B cell (primary cell): ENCODE measurements at regions not wholly inside any gene's neighbourhood (a gene's known extent, or its start where the extent isn't known, plus 50 kb on each side); places are given as distances from the start of the nearest gene placed in this dataset.

Experiments
- ATAC-seq: fragments of 200-7000 bp; cut with Tn5 transposase; one replicate; pipeline ENCODE4 v1.10.0; 2021; ENCODE audit warnings: low read depth, mild to moderate bottlenecking, moderate number of reproducible peaks, moderate library complexity
- CTCF ChIA-PET: fragments of 350-600 bp; sonication (Branson Sonifier 250); formaldehyde crosslinking; loops from one replicate; lab custom pipeline; 2021; ENCODE audit warnings: antibody characterized with exemption, inconsistent platforms; lab: Charles Lee
- POLR2A ChIA-PET: fragments of 350-600 bp; sonication (Branson Sonifier 250); formaldehyde crosslinking; loops from one replicate; lab custom pipeline; 2021; ENCODE audit warnings: antibody characterized with exemption; lab: Charles Lee
- DNase-seq: peaks from one replicate; pipeline ENCODE4 v3.0.0; 2013
- H2AFZ ChIP-seq: 2 replicates; pipeline ENCODE4 v1.6.1; 2012; ENCODE audit warnings: mild to moderate bottlenecking, low read depth, low read length; ENCODE audit not compliant: insufficient read depth, poor library complexity, severe bottlenecking
- H3K27ac ChIP-seq, 2 donors: 1 replicate in 1 of 2; 2 replicates in 1 of 2; pipeline ENCODE4 v1.5.1; 2012 to 2013; ENCODE audit warnings: low read length in 2 of 2, mild to moderate bottlenecking in 2 of 2, moderate library complexity in 1 of 2
- H3K27me3 ChIP-seq, 4 experiments: fragments of 200-600 bp in 1 of 4; sonication (generic) in 1 of 4; replicated peaks in 1 of 4; 1 replicate in 2 of 4; 2 replicates in 2 of 4; pipeline versions ENCODE4 v1.6.1 to v1.7.0; 2013 to 2016; ENCODE audit warnings: low read length in 3 of 4, mild to moderate bottlenecking in 2 of 4, mixed read lengths in 1 of 4, moderate library complexity in 1 of 4; ENCODE audit not compliant: insufficient read depth in 4 of 4, control insufficient read depth in 3 of 4; ENCODE audit errors: control extremely low read depth in 1 of 4
- H3K36me3 ChIP-seq, 2 experiments: replicated peaks in 1 of 2; 1 replicate in 1 of 2; 2 replicates in 1 of 2; pipeline versions ENCODE4 v1.6.1 to v1.7.1; 2013; ENCODE audit warnings: low read length in 1 of 2; ENCODE audit not compliant: insufficient read depth in 2 of 2, control insufficient read depth in 1 of 2; ENCODE audit errors: control extremely low read depth in 1 of 2, extremely low read depth in 1 of 2
- H3K4me1 ChIP-seq, 2 donors: fragments of 200-600 bp in 1 of 2; sonication (generic) in 1 of 2; 1 replicate in 1 of 2; 2 replicates in 1 of 2; pipeline versions ENCODE4 v1.5.1 to v1.6.1; 2013 to 2017; ENCODE audit warnings: low read length in 2 of 2; ENCODE audit not compliant: control insufficient read depth in 2 of 2, insufficient read depth in 2 of 2
- H3K4me2 ChIP-seq: replicated peaks from 2 replicates; pipeline ENCODE3; 2012; ENCODE audit warnings: mild to moderate bottlenecking, low read depth, low read length; ENCODE audit not compliant: poor library complexity, severe bottlenecking
- H3K4me3 ChIP-seq, 5 experiments: fragments of 200-600 bp in 1 of 5; sonication (generic) in 1 of 5; 1 replicate in 3 of 5; 2 replicates in 2 of 5; pipeline versions ENCODE4 v1.5.1 to v1.7.0; 2011 to 2016; ENCODE audit warnings: low read length in 4 of 5, mild to moderate bottlenecking in 4 of 5, low read depth in 2 of 5, control low read depth in 1 of 5, moderate library complexity in 1 of 5; ENCODE audit not compliant: insufficient read depth in 1 of 5; ENCODE audit errors: control extremely low read depth in 1 of 5, extremely low read depth in 1 of 5
- H3K79me2 ChIP-seq: fragments of 200-600 bp; sonication (generic); one replicate; pipeline ENCODE4 v1.6.0; 2016; ENCODE audit warnings: low read length; ENCODE audit not compliant: control insufficient read depth, insufficient read depth
- H3K9ac ChIP-seq: fragments of 200-600 bp; sonication (generic); 2 replicates; pipeline ENCODE4 v1.6.1; 2017; ENCODE audit warnings: mild to moderate bottlenecking, low read length, moderate library complexity
- H3K9me3 ChIP-seq, 3 donors: one replicate each; pipeline versions ENCODE4 v1.6.1 to v1.7.1; 2013; ENCODE audit warnings: low read length in 2 of 3; ENCODE audit not compliant: control insufficient read depth in 2 of 3, insufficient read depth in 1 of 3; ENCODE audit errors: control extremely low read depth in 1 of 3
- H4K20me1 ChIP-seq: 2 replicates; pipeline ENCODE4 v1.6.0; 2012; ENCODE audit warnings: mild to moderate bottlenecking, low read length; ENCODE audit not compliant: insufficient read depth, control insufficient read depth, poor library complexity, severe bottlenecking
- H3K27ac Mint-ChIP-seq: one replicate; pipeline ENCODE4 v1.8.0; 2021; ENCODE audit warnings: mixed read lengths
- H3K27me3 Mint-ChIP-seq: one replicate; pipeline ENCODE4 v1.8.0; 2021; ENCODE audit warnings: mixed read lengths
- H3K4me1 Mint-ChIP-seq: one replicate; pipeline ENCODE4 v1.8.0; 2021; ENCODE audit warnings: mixed read lengths
- H3K4me3 Mint-ChIP-seq: one replicate; pipeline ENCODE4 v1.8.0; 2021; ENCODE audit warnings: mixed read lengths
- H3K9me3 Mint-ChIP-seq: one replicate; pipeline ENCODE4 v1.8.0; 2022; ENCODE audit warnings: mixed read lengths; ENCODE audit not compliant: insufficient read depth
- CTCF ChIP-seq: fragments of 200-600 bp; IDR thresholded peaks from one replicate; pipeline ENCODE4 v1.8.0; 2022; ENCODE audit warnings: antibody characterized with exemption, mild to moderate bottlenecking
- EZH2 ChIP-seq: IDR thresholded peaks from 2 replicates; pipeline ENCODE4 v1.6.1; 2012; ENCODE audit warnings: borderline replicate concordance, low read depth, mild to moderate bottlenecking, moderate library complexity, low read length; ENCODE audit not compliant: insufficient read depth, poor library complexity, severe bottlenecking
- WGBS: methylation state at CpG from one replicate; pipeline ENCODE4 v1.1.5; 2013; ENCODE audit warnings: missing lambda C conversion rate; ENCODE audit not compliant: insufficient coverage; 5-methylcytosine and 5-hydroxymethylcytosine counted together
- intact Hi-C: fragments of 100-400 bp; cut with micrococcal nuclease; formaldehyde crosslinking; loops from one replicate; pipeline ENCODE4 v1.10.0; 2022

- DNase-seq, result no peak
- H3K4me1 Mint-ChIP-seq, result no peaks in the 10 kb centered on the region
- Histone ChIP-seq H4K20me1 (no peaks in the 10 kb centered on the region), H3K79me2 (no peaks in the 10 kb centered on the region), H3K4me3 (no peak overlapping the region), H3K9ac (no peak overlapping the region), H3K4me2 (no peak overlapping the region), H3K27ac (no peak overlapping the region), H2AFZ (no peak overlapping the region), H3K4me1 (no peaks in the 10 kb centered on the region), H3K27me3 (no peaks in the 10 kb centered on the region), H3K36me3 (no peaks in the 10 kb centered on the region), H3K9me3 (no peaks in the 10 kb centered on the region)
- H3K9me3 Mint-ChIP-seq, result no peaks in the 10 kb centered on the region
- no peaks in the 10 kb centered on the region for H3K27me3 Mint-ChIP-seq
- no peak for TF ChIP-seq EZH2
- TF ChIP-seq CTCF, result no peak
- no peak for ATAC-seq
- ChIA-PET POLR2A (no interaction called here), CTCF (no interaction called here)
- no peak overlapping the region for H3K27ac Mint-ChIP-seq
- intact Hi-C loops, result no loop called here
- no CpG with 5 or more reads among the region's 1 CpG for WGBS
- H3K4me3 Mint-ChIP-seq, result no peak overlapping the region
Measured at GRCh38 chr6:80535914-80536565, 429.6 kb downstream of the BCKDHB start.

GRCh38 chr6:80531681-80532619, 425.5 kb downstream of the BCKDHB start:
- CTCF ChIA-PET, result no interaction called here
- Mint-ChIP-seq H3K9me3 (no peaks in the 10 kb centered on the region), H3K27ac (no peak overlapping the region), H3K4me1 (no peaks in the 10 kb centered on the region), H3K4me3 (no peak overlapping the region), H3K27me3 (no peaks in the 10 kb centered on the region)
- no peak for DNase-seq
- intact Hi-C loops, result no loop called here
- Histone ChIP-seq H3K79me2 (no peaks in the 10 kb centered on the region), H2AFZ (no peak overlapping the region), H3K4me1 (no peaks in the 10 kb centered on the region), H3K27ac (no peak overlapping the region), H3K36me3 (no peaks in the 10 kb centered on the region), H3K4me2 (no peak overlapping the region), H3K4me3 (no peak overlapping the region), H3K9ac (no peak overlapping the region), H4K20me1 (no peaks in the 10 kb centered on the region), H3K27me3 (no peaks in the 10 kb centered on the region), H3K9me3 (no peaks in the 10 kb centered on the region)
- POLR2A ChIA-PET, result no interaction called here
- ATAC-seq, result no peak
- TF ChIP-seq CTCF (no peak), EZH2 (no peak)
- no CpG with 5 or more reads among the region's 4 CpGs for WGBS
